ENCODE measurements at regions not wholly inside any gene's neighbourhood (a gene's known extent, or its start where the extent isn't known, plus 50 kb on each side); places are given as distances from the start of the nearest gene placed in this dataset.

DNA sequence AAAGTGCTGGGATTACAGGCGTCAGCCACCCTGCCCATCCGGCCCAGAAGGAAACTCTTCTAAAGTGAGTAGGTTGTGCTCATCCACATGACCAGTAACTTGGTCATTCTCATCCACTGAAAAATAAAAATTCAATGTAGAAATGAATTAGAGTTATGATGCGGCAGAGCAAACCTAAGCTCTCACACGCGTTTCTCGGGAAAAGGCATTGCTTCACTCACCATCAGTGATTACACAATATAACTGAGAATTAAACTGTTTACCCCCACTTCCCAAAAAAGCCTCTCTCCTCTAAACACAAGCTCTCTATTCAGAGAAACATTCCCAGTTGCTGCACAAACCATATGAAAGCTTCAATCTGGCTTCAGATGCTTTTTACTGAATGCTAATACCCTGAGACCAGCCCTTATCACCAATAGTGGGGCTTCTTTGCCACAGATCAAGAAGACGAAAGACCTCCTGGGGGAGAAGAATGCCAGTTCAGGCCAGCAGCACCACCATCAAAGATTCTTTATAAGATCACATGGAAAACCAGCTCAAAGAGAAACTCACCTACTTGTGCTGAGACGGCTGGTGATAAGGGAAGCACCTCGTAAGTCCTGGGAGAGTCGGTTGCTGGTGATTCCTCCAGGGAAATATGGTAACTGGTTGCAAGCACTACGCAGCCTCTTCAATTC, 121.5 kb upstream of the SFSWAP start:
- TF ChIP-seq CTCF (IDR thresholded peaks at IDR 0.05) (no peak), EP300 (IDR thresholded peaks at IDR 0.05) (no peak), POLR2A (IDR thresholded peaks at IDR 0.05) (no peak), POLR2AphosphoS5 (IDR thresholded peaks at IDR 0.05) (no peak)

Data from suprapubic skin (tissue), 4 donors.